ENCODE measurements at regions not wholly inside any gene's neighbourhood (a gene's known extent, or its start where the extent isn't known, plus 50 kb on each side); places are given as distances from the start of the nearest gene placed in this dataset.

DNA sequence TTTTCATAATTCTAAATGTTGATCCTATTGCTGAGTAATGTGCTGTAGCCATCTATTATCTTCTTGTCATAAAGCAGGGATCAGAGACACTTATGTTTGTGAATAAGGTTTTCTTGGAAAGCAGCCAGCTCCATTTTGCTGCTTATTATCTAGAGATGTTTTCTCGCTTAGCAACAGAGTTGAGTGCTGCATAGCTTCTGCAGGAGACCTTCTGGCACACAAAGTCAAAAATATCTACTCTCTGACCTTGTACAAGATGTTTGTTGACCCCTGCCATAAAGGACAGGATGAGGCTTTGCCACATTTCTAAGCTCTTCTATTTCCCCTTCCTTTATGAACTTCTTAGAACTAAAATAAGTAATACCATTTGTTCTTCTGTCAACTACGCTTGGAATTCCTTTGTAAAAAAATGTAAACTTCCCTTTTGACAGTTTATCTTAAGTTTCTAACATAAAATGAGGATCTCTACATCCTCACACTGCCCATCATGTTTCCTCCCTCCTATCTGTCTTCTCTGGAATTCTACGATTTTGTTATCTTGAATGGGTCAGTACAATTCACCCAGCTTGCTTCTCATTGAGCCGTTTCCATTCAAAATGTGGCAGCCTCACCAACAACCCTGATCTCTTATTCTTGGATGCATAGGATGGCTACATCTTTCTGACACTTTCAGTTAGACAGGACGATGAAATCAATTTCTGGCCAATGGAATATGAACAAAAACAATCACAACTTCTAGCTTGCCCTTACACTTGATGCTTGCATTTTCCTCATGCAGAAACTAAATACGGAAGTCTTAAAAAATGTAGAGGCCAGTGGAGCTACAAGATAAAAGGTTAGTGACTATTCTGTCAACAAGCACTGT is 1377.0 kb downstream of the SUCLG1 start:
- H3K4me2 ChIP-seq (ENCODE audit: low read length), result no peak overlapping the region

DNA sequence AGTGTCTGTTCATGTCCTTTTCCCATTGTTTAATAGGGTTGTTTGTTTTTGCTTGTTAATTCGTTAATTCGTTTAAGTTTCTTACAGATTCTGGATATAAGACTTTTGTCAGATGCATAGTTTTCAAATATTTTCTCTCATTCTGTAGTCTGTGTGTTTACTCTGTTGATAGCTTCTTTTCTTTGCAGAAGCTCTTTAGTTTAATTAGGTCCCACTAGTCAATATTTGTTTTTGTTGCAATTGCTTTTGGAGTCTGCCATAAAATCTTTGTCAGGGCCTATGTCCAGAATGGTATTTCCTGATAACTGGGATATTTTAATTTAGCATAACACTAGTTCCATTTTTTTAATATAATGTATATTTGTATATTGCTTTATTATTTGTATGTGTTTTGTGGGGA is 1380.1 kb downstream of the SUCLG1 start:
- BruUV-seq (replicated peaks), result no TSS peak
- CTCF ChIA-PET, result no interaction called here
- H3K4me3 ChIP-seq (ENCODE audit: low read length), result no peak overlapping the region
- no peaks in the 10 kb centered on the region for H3K36me3 ChIP-seq (ENCODE audit: low read depth, low read length)
- no peak overlapping the region for H3K27ac ChIP-seq (ENCODE audit: low read length)
- H2AFZ ChIP-seq (ENCODE audit: low read length), result no peak overlapping the region
- no peak for ATAC-seq
- H3K4me2 ChIP-seq (ENCODE audit: low read length), result no peak overlapping the region
- no peaks in the 10 kb centered on the region for H3K9me3 ChIP-seq (ENCODE audit: low read length)
- no peaks in the 10 kb centered on the region for H3K79me2 ChIP-seq (ENCODE audit: low read length)
- DNase-seq, result no peak
- intact Hi-C loops (cut with micrococcal nuclease), result no loop called here
- H3F3A ChIP-seq (ENCODE audit: low read length, unreplicated experiment), result no peaks in the 10 kb centered on the region
- no peaks in the 10 kb centered on the region for H3K4me1 ChIP-seq (ENCODE audit: insufficient read depth, low read length)
- no peaks in the 10 kb centered on the region for H3K9me2 ChIP-seq (replicated peaks; ENCODE audit: low read length)
- no peaks in the 10 kb centered on the region for H4K20me1 ChIP-seq (ENCODE audit: low read length)
- no peaks in the 10 kb centered on the region for H3K27me3 ChIP-seq (ENCODE audit: low read length)
- POLR2A ChIA-PET (ENCODE audit: unreplicated experiment), result no interaction called here
- H3K9ac ChIP-seq (ENCODE audit: low read length), result no peak overlapping the region
- TF ChIP-seq EZH2phosphoT487 (IDR thresholded peaks at IDR 0.05; ENCODE audit: borderline replicate concordance, low read length), result no peak
- no peak for TF ChIP-seq EZH2 (IDR thresholded peaks at IDR 0.05; ENCODE audit: low read length, unreplicated experiment)
- TF ChIP-seq, protein P1, sequence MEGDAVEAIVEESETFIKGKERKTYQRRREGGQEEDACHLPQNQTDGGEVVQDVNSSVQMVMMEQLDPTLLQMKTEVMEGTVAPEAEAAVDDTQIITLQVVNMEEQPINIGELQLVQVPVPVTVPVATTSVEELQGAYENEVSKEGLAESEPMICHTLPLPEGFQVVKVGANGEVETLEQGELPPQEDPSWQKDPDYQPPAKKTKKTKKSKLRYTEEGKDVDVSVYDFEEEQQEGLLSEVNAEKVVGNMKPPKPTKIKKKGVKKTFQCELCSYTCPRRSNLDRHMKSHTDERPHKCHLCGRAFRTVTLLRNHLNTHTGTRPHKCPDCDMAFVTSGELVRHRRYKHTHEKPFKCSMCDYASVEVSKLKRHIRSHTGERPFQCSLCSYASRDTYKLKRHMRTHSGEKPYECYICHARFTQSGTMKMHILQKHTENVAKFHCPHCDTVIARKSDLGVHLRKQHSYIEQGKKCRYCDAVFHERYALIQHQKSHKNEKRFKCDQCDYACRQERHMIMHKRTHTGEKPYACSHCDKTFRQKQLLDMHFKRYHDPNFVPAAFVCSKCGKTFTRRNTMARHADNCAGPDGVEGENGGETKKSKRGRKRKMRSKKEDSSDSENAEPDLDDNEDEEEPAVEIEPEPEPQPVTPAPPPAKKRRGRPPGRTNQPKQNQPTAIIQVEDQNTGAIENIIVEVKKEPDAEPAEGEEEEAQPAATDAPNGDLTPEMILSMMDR (conservative IDR thresholded peaks at IDR 0.05; ENCODE audit: low read depth, low read length), result no peak

More for the DNA sequence above, 1377.0 kb downstream of the SUCLG1 start:
- POLR2A ChIA-PET (ENCODE audit: unreplicated experiment), result no interaction called here
- H3F3A ChIP-seq (ENCODE audit: low read length, unreplicated experiment), result no peaks in the 10 kb centered on the region
- H3K27ac ChIP-seq (ENCODE audit: low read length), result no peak overlapping the region
- no peak overlapping the region for H2AFZ ChIP-seq (ENCODE audit: low read length)
- H3K9me2 ChIP-seq (replicated peaks; ENCODE audit: low read length), result no peaks in the 10 kb centered on the region; the same call in 1 of the 2 replicates
- DNase-seq, result peak; percentile 35
- H3K4me3 ChIP-seq (ENCODE audit: low read length), result no peak overlapping the region
- H3K27me3 ChIP-seq (ENCODE audit: low read length), result no peaks in the 10 kb centered on the region
- CTCF ChIA-PET, result no interaction called here
- TF ChIP-seq EZH2phosphoT487 (IDR thresholded peaks at IDR 0.05; ENCODE audit: borderline replicate concordance, low read length), result no peak
- ATAC-seq, result no peak
- no peak overlapping the region for H3K9ac ChIP-seq (ENCODE audit: low read length)
- H3K4me1 ChIP-seq (ENCODE audit: insufficient read depth, low read length), result no peaks in the 10 kb centered on the region
- no peaks in the 10 kb centered on the region for H4K20me1 ChIP-seq (ENCODE audit: low read length)
- no peaks in the 10 kb centered on the region for H3K9me3 ChIP-seq (ENCODE audit: low read length)
- no peaks in the 10 kb centered on the region for H3K36me3 ChIP-seq (ENCODE audit: low read depth, low read length)
- no TSS peak for BruUV-seq (replicated peaks)
- H3K79me2 ChIP-seq (ENCODE audit: low read length), result no peaks in the 10 kb centered on the region
- intact Hi-C loops (cut with micrococcal nuclease), result no loop called here

DNA sequence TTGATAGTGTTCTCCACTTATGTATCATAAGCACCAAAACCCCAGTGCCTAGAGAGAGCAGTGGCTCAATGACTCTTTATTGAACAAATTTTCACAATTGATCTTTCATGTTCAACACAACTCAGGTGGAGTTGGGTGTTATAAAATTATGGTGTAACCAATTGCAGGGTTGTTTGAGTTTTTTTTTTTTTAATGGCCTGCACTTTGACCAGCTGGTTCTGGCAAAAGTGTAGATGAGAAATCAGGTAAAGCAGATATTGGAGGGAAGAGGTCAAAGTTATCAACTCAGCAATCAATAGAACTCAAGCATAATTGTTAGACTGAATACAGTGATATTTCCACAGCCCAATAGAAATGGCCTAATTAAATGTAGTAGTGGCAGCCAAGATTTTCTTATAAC is 1386.3 kb downstream of the SUCLG1 start:
- H3K4me2 ChIP-seq (ENCODE audit: low read length), result no peak overlapping the region
- ATAC-seq (no peak), DNase-seq (no peak)
- H2AFZ ChIP-seq (ENCODE audit: low read length), result no peak overlapping the region
- intact Hi-C loops (cut with micrococcal nuclease), result no loop called here
- ChIA-PET POLR2A (ENCODE audit: unreplicated experiment) (no interaction called here), CTCF (no interaction called here)
- no peak overlapping the region for H3K27ac ChIP-seq (ENCODE audit: low read length)
- no peaks in the 10 kb centered on the region for H3F3A ChIP-seq (ENCODE audit: low read length, unreplicated experiment)
- no peak overlapping the region for H3K4me3 ChIP-seq (ENCODE audit: low read length)
- TF ChIP-seq, protein P1 (conservative IDR thresholded peaks at IDR 0.05; ENCODE audit: low read depth, low read length), result no peak
- no peak for TF ChIP-seq EZH2phosphoT487 (IDR thresholded peaks at IDR 0.05; ENCODE audit: borderline replicate concordance, low read length)
- no peak for TF ChIP-seq EZH2 (IDR thresholded peaks at IDR 0.05; ENCODE audit: low read length, unreplicated experiment)
- no peaks in the 10 kb centered on the region for H4K20me1 ChIP-seq (ENCODE audit: low read length)
- no peak overlapping the region for H3K9ac ChIP-seq (ENCODE audit: low read length)
- H3K4me1 ChIP-seq (ENCODE audit: insufficient read depth, low read length), result 0 out of 2 replicates have a peak, but pooled peaks cover 3% of the 10 kb centered on the region
- no peaks in the 10 kb centered on the region for H3K9me3 ChIP-seq (ENCODE audit: low read length)
- no peaks in the 10 kb centered on the region for H3K36me3 ChIP-seq (ENCODE audit: low read depth, low read length)
- no peaks in the 10 kb centered on the region for H3K79me2 ChIP-seq (ENCODE audit: low read length)
- H3K9me2 ChIP-seq (replicated peaks; ENCODE audit: low read length), result no peaks in the 10 kb centered on the region
- H3K27me3 ChIP-seq (ENCODE audit: low read length), result no peaks in the 10 kb centered on the region
- no TSS peak for BruUV-seq (replicated peaks)
